A673 (cell line): ENCODE measurements at regions not wholly inside any gene's neighbourhood (a gene's known extent, or its start where the extent isn't known, plus 50 kb on each side); places are given as distances from the start of the nearest gene placed in this dataset.

Source experiments
- CTCF ChIP-seq: fragments of 300-800, 200-600 bp; sonication (generic); conservative IDR thresholded peaks from 2 replicates; pipeline ENCODE4 v1.5.1; 2017; ENCODE audit warnings: low read depth, mild to moderate bottlenecking, antibody characterized with exemption, low read length, moderate library complexity, mixed read lengths
- EZH2 ChIP-seq: fragments of 200-600 bp; sonication (generic); IDR thresholded peaks from 2 replicates; pipeline ENCODE4 v1.6.1; 2017; ENCODE audit warnings: borderline replicate concordance, low read depth, mild to moderate bottlenecking, mixed read lengths, antibody characterized with exemption, low read length; ENCODE audit not compliant: poor library complexity, severe bottlenecking

GRCh38 chr6:170476360-170476759 lies 76.7 kb downstream of the PSMB1 start:
- TF ChIP-seq CTCF (no peak), EZH2 (no peak)
